ENCODE measurements at regions not wholly inside any gene's neighbourhood (a gene's known extent, or its start where the extent isn't known, plus 50 kb on each side); places are given as distances from the start of the nearest gene placed in this dataset.

DNA sequence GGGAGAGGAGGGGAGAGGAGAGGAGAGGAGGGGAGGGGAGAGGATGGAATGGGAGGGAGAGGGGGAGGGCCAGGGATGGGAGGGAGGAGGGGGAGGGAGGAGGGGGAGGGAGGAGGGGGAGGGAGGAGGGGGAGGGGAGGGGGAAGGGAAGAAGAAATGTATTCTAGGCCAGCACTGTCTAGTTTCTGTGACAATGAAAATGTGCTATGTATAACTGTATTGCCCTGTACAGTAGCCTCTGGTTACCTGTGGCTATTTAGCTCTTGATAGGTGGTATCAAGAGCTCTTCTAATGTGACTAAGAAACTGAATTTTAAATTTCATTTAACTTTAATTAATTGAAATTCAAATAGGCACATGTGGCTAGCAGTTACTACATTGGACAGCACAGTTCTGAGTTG is 143.1 kb downstream of the BTC start:
- DNase-seq = no peak

- no peak for DNase-seq
Measured at GRCh38 chr4:74653331-74654229, 140.7 kb downstream of the BTC start.

DNA sequence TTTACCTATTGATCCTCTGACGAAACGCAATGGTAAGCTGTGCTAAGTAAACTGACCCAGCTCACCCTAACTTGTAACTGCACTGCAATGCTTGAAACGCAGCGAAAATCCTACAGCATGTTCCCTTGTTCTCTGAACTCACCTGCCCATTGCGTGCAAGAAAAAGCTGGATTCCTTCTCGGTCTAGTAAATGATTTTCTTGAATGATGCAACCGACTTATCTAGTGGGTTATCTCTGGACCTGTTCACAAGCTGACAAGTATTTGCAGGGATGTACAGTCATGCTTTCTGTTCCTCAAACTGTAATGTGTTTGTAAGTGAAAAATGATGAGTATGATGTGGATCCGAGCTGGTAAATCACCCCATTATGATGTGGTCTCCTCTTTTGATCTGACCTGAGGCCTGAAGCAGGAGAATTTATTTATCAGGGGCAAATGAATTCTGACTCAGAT is 140.1 kb downstream of the BTC start:
- DNase-seq = no peak

DNA sequence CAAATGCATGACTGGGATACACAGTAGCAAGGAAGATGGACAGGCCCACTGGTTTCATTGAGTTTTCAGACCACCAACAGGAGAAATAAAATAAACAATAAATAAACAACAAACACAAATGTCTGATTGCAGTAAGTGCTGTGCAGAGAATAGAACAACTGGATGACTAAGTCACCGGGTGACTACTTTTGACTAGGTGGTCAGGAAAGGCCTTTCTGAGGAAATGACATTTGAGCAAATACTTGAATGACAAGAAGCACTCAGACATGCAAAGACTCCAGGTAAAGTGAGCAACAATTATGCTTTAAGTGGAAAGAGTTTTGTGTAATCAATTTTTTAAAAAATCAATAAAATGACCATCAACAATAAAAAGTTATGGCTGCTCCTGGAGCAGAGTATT is 137.7 kb downstream of the BTC start:
- DNase-seq = no peak

GRCh38 chr4:74658116-74658515 is 136.2 kb downstream of the BTC start:
- DNase-seq = no peak

DNA sequence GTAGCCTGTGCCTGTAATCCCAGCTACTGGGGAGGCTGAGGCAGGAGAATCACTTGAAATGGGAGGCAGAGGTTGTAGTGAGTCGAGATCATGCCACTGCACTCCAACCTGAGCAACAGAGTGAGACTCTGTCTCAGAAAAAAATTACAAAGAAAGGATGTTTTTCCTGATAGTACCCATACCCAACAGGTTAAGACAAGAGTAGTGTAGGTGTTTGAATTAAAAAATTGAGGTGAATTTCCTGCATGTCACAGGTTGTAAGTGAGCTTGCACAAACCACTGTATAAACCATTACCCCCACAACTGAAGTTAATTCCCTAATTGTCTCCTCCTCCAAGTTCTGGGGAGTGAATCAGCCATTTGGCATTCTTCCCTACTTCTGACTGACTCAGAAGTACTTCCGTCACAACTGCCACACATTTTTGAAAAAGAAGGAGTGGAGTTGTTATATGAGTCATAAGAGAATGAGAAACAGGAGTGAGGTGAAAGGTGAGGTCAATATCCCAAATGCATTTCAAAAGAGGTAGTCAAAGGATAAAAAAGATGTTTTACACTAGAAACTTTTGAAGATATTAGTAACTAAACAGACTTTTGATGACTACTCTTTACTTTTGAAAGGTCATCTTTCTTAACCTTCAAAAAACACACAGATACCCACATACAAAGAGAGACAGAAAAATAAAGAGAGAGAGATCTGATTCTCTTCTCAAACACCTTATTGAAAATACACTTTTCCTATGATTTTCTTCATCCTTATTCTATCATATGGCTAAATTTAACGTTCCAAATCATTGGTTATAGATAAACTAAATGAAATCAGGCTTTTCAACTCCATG is 134.5 kb downstream of the BTC start:
- no peak for DNase-seq

- no peak for DNase-seq
Measured at GRCh38 chr4:74660866-74661265, 133.5 kb downstream of the BTC start.

- DNase-seq = no peak
Measured at GRCh38 chr4:74661427-74662201, 132.7 kb downstream of the BTC start.

- DNase-seq = no peak
Measured at GRCh38 chr4:74663631-74664030, 130.7 kb downstream of the BTC start.

DNA sequence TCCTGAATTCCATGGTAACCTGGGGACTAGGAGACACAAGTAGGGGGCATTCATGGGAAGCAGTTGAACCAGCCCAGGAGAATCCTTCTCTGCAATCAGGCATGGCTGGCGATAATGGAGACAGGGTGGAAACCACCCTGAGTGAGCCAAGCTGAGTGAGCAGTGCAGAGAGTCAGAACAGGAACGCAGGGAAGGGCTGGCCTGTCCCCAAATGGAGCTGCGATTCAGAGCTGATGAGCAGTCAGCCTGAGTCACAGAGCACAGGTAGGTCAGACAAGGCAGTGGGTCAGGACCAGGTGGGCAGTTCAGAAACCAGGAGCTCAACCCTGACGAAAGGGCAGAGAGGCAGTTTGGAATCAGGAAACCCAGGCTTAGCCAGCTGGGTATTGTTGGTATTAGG is 129.0 kb downstream of the BTC start:
- DNase-seq = no peak

DNA sequence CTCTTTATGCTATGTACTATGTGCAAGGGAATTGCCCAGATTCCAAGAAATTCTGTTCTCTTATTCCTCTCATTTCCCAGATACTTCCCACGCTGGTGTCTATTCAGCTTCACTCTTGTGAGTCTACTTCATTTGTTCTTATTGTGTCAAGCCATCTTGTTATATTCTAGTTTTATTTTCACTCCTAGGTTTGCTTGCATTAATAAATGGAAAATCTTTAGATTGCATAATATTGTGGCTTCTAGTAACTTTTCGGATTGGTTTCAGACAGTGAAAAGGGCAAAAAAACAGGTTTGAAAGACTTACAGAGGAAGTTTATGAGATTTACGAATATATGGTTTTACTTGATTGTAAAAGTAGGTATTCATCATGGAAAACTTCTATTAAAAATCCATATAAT is 128.4 kb downstream of the BTC start:
- DNase-seq = no peak

DNA sequence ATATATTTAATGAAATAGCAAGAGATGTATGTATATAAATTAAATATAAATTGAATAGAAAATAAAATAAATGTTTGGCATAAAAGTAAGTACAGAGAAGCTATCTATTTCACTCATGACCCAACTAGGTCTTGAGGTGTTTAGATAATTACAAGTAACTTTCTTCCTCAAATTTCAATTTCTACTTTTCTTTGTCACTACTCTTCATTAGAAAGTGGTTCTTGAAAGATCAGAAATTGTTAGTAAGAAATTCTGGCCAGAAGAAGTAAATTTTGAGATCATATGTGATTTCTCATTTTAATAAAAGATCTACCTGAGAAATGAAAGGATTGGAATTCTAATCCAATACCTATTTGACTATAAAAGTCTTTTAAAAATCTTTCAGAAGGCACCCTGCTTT is 126.9 kb downstream of the BTC start:
- no peak for DNase-seq

- no peak for DNase-seq
Measured at GRCh38 chr4:74667944-74668343, 126.4 kb downstream of the BTC start.

DNA sequence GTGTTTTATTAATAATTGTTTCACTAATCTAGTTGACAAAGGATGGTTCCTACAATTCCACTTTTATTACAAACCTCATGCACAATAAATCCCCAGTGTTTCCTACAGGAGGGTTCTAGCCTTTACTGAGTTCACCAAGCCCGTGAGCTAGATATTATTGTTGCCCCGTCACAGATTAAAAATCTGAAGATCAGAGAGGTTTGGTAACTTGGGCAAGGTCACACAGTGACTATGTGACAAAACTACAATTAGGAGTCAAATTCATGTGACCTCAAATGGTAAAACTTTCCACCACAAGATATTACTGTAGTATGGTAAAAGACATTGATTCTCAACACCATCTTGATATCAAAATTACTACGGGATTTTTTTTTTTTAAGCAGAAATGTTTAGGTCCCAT is 124.6 kb downstream of the BTC start:
- DNase-seq = no peak

DNA sequence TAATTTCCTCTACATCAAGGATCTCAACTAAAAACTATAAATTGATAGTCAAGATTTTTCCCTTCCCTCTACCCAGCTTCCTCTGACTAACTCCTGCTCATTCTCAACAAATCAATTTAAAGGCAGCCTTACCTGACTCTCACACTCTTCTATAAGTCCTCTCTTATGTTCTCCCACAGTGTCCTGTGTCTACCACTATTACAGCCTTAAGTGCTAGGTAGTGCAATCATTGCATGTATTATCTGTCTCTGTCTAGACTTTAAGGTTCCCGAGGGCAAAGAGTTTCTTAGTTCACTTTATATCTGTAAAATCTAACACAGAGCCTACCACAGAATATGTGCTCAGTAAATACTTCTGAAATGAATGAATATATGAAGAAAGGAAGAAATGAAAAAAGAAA is 123.7 kb downstream of the BTC start:
- DNase-seq = no peak

GRCh38 chr4:74671080-74671698 is 123.1 kb downstream of the BTC start:
- peak; percentile 0 for DNase-seq

DNA sequence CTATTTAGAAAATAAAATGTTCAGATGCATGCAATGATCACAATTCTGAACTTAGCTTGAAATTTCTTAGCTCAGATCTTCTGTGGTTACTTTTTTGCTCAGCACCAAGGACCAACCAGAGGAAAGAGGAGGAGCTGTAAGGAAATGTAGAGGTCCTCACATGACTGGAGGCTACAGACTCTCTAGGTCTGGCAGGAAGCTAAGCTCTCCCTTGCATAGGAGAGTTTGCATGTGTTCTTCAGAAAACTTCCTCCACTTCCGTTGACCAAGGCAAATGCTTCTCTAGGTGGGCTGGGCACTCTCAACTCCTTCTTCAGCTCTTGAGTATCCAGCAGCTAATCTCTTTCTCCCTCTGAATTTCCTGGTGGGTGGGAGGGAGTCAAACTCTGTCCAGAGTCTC is 119.6 kb downstream of the BTC start:
- DNase-seq = no peak

GRCh38 chr4:74675673-74676279 is 118.5 kb downstream of the BTC start:
- no peak for DNase-seq

- no peak for DNase-seq
Measured at GRCh38 chr4:74682567-74683359, 111.6 kb downstream of the BTC start.

- no peak for DNase-seq
Measured at GRCh38 chr4:74692972-74693371, 101.4 kb downstream of the BTC start.

All from T-helper 9 cell (primary cell).